HG03108 (cell line): ENCODE measurements at regions not wholly inside any gene's neighbourhood (a gene's known extent, or its start where the extent isn't known, plus 50 kb on each side); places are given as distances from the start of the nearest gene placed in this dataset.
"Not testable (repeated sequence)": the region's sequence is repeated elsewhere in the genome, so short reads cannot be mapped to it uniquely, and the experiment has no call there.

Experiments
- ATAC-seq: cut with Tn5 transposase; IDR thresholded peaks from one replicate; pipeline ENCODE4 v1.9.1; 2021; ENCODE audit warnings: moderate library complexity; ENCODE audit not compliant: unreplicated experiment

DNA sequence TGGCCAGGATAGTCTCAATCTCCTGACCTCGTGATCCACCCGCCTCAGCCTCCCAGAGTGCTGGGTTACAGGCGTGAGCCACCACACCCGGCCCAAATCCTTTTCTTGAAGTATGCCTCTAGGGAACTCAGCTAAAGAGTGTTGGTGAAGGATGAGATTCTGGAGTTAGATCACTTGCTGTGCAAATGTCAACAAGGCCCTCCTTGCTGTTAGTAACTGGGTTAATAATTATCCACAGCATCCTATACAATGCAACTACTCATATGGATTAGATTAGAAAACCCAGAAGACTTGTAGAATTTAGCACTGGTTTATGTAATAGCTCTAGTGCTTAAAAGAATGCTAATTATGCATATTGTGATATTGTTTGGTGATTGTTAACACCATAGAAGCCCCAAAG, 310.8 kb upstream of the TFPI start:
- no peak for ATAC-seq

DNA sequence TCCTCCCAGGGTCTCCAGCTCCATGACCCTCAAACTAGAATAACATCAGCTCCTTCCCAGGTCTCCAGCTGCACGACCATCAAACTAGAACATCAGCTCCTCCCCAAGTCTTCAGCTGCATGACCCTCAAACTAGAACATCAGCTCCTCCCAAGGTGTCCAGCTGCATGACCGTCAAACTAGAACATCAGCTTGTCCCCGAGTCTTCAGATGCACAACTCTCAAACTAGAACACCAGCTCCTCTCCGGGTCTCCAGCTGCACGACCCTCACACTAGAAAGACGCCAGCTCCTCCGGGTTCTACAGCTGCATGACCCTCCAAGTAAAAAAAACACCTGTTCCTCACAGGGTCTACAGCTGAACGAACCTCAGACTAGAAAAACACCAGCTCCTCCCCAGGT, 312.9 kb upstream of the TFPI start:
- ATAC-seq: no peak

DNA sequence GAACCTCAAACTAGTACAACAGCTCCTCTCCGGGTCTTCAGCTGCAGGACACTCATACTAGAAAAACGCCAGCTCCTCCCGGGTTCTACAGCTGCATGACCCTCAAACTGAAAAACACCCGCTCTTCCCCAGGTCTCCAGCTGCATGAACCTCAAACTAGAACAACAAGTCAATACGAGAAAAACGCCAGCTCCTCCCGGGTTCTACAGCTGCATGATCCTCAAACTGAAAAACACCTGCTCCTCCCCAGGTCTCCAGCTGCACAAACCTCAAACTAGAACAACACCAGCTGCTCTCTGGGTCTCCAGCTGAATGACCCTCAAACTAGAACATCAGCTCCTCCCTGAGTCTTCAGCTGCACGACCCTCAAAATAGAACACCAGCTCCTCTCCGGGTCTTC, 315.0 kb upstream of the TFPI start:
- no peak for ATAC-seq

DNA sequence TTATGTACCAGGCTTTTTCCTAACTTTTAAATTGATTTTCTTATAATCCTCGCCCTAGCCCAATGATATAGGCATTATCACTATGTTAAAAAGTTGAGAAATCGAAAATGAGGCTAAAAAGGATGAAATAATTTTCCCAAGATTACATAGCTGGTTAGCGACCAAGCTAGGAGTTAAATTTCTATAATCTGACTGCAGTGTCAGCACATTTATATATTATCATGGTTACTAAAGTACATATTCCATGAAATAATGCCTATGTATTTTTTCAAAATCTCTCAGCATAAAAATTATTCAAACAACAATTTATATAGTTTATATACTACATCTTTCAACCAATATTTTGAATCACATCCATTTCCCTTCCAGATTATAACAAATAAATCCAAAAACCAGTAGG, 317.3 kb upstream of the TFPI start:
- no peak for ATAC-seq

DNA sequence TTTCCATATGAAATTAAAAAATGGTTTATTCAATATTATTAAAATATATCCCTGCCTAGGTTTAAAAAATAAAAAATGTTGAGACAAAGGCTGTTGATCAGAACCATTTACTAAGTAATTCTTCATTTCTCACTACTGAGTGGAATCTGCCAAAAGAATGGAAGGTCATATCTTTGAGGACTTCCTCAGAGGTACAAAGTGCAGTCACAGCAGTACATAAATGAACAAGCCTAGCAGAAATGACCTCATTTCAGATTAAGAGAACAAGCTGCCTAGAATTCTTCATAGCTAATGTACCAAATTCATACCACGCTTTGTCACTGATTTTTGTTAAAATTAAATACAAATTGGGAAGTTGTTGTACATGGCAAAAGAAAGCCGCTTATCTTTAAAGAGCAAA, 318.9 kb upstream of the TFPI start:
- no peak for ATAC-seq

DNA sequence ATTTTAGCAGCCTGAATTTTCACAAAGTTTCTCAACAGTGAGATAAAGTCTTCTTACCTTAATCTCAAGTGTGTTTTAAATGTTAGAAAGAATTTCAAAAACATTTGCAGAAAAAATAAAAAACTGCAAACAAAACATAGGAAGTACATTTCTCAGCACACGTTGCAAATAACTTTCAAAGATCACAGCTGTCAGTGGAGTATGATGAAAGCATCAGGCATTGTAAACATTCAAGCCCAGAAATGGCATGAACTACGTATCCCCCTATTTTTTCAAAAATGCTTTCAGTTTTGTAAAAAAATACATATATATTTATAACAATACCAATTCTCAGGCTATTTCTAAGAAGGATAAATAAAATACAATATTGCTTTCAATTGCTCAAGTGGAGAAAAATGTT, 320.6 kb upstream of the TFPI start:
- ATAC-seq: no peak

DNA sequence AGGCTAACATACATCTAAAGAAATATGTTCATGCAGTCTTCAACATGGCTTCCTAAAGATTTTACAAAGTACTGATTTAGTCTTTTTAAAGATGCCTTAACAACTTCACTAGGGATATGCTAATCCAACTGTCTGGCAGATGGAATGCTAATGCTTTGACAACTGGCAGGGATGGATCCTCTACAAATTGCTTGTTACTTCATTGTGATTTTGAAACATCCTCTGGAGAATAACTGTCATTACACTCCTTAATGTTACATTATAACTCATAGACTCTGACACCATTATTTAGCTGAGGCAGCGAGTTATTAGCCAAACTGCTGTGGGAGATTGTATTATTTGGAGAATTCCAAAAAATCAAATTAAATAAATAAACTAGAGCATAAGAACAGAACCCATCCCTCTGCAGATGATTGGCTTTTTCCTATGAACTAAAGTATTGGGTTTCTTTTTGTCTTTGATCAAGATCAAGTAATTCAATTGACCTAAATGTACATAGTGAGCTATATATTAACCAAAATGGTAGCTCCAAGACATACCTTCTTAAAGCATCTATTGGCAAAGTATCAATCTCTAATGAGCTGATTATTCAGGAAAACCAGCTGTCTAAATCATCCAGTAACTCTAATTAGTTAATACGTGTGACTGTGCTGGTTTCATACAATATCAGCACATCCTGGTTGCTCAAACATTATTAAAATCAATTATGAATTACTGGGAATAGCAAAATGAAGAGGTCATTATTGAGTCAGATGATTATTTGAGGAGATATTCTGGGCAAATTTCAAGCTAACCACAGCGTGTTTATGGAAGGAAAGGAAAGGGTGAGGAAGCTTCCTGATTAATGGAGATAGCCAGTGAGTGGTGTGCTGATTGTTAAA, 321.3 kb upstream of the TFPI start:
- ATAC-seq: no peak

DNA sequence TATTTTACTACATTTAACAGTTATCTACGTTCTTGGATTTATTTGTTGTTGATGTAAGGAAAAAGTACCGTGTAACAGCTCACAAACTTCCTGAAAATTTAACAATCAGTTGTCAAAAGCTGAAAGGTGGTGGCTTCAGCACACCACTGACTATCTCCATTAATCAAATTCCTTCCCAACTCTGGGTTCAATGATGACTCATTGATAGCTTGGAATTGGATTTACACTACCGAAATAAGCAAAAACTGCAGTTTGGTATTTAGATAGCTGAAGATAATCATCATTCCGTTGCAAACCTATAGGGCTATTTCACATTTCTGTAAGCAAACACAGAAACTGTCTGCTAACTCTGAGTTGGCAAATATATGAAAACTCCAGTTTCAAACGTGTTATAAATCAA, 322.3 kb upstream of the TFPI start:
- no peak for ATAC-seq

DNA sequence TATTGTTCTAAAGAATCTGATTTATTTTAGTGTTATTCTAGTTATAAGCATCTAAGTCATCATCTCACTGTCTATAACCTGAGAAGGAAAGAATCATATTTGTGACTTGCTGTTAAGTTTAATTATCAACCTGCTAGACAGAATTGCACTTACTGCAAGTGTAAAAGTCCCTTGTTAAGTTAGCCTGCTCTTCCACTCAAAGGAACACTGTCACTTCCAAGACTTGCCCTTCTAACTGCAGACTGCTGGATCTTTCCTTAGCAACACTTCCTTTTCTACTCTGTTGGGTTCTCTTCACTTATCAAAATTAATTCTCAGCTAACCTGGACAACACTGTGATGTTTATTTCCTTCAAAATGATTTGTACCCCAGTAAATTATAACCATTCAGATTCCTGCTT, 323.2 kb upstream of the TFPI start:
- ATAC-seq: no peak

DNA sequence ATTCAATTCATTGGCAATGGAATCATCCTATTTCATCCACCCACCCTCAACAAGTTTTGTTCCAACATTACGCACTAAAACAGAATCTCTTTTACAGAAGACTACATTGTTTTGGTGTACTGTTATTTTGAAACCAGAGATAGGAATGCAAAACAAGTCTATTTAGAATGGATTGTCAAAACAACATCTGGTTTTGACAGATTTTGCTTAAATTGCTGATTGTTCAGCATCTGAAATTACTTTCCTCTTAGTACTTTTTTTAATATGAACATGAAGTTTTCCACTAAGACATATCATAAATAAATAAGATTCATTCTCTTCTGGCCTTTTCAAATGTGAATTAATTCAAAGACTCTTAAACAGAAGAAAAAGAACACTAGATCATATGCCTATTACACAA, 323.9 kb upstream of the TFPI start:
- ATAC-seq: no peak

DNA sequence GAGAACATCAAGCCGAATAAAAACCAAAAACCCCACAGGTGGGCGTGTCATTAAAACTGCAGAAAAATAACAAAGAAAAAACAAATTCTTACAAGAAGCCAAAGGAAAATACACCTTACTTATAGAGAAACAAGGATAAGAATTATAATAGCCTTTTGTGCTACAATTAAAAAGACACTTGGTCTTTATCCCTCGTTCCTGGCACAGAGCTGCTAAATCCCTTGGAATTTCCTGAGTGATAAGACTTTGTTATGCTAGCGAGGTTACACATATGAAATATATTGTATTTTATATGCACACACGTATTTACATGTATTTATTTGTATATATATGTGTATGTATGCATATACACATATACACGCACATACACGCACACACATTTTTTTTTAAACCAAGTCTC, 325.3 kb upstream of the TFPI start:
- no peak for ATAC-seq

DNA sequence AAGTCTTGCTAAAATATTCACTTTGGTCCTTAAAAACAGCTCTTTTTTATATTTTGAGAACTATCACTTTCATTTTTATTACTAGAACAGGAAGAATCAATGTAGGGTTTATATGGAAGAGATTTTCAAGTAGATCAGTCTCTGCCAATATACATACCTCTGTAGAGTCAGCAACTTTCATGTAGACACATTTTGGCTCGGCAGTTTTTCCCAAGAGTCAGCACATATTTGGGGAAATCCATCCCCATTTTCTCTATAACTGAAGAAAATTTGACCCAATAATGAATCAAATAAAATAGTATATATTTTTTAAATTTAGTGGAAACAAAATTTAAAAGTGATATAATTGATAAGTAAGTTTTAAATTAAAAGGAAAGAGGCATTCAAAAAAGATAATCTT, 329.8 kb upstream of the TFPI start:
- ATAC-seq: no peak

DNA sequence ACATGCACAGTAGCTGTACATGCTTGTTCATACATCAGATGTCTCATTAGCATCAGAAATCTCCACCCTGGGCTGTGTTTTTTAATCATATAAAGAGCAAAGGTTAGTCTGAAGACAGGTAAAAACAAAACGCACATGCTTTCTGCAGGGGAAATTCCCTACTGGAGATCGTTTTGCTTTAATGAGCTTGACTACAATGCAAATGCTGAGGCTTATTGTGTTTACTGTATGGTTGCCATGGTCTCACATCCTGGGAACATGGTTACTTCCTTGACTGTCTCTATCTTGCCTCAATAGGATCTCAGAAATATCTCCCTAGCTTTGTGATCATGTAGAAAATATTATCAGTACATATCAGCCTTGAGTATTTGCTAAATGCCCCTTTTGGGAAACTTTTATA, 336.5 kb upstream of the TFPI start:
- ATAC-seq: no peak

DNA sequence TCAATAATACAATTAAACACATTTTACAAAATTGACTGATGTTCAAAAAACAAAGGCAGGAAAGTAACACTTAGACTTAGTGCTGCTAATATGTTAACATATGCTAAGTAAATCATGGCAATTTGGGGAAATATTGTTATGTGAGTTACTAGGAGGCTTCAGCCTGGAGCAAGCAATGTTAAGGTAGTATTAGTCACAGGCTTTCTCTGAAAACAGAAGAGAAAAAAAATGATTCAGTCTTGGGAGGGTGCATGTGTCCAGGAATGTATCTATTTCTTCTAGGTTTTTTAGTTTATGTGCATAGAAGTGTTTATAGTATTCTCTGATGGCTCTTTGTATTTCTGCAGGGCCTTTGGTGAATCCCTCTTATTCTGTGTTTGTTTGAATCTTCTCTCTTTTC, 345.8 kb upstream of the TFPI start:
- no peak for ATAC-seq

DNA sequence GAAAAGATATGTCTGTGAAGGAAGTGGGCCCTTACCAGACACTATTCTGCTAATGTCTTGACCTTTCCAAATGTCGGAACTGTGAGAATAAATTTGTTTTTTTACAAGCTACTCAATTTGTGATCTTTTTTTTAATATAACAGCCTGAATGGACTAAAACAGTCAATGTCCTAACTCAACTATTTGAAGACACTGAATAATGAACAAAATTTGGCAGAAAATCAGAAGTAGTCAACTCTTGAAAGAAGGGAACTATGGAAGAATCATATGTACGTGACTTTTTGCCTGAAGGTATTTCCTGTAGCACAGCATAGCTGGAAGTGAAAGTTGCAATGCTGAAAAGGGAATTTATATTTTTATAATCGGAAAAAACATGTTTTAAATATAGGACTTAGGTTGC, 351.8 kb upstream of the TFPI start:
- no peak for ATAC-seq

DNA sequence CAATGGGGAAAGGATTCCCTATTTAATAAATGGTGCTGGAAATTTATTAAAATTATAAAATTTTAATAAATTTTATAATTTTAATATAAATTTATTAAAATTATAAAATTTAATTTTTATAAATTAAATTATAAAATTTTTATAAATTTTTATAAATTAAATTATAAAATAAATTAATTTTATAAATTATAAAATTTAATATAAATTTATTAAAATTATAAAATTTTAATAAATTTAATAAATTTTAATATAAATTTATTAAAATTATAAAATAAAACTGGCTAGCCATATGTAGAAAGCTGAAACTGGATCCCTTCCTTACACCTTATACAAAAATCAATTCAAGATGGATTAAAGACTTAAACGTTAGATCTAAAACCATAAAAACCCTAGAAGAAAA, 356.7 kb upstream of the TFPI start:
- not testable (repeated sequence) for ATAC-seq

DNA sequence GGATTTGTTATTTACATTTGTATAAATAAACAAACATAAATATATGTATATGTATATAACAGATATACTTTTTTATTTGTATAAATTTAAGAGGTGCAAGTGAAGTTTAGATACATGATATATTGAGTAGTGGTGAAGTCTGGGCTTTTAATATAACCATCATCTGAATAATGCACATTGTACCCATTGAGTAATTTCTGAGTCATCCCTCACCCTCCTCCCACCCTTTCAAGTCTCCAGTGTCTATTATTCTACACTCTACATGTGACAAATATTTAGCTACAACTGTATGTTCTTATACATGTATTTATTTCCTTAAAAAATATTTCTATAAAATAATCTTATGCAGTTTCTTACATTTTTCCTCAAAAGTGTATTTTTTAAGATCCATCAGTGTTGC, 358.7 kb upstream of the TFPI start:
- no peak for ATAC-seq

DNA sequence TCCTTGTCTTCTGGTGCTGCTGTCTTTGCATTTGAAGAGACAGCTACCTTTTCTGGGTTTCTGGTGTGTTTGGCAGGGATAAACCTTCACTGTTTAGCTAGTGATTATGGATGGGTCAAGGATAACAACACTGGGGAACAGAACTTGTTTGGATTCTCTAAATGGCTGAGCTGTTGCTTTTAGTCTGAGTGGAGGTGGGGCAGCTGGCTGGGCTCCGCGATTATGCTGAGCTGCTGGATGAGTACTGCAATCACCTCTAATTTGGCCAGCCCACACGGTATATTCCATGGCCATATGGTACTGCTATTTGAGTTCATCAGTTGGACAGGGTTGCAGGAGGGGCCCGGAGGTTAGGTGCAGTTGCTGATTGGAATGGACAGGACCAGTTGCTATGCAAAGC, 361.6 kb upstream of the TFPI start:
- ATAC-seq: no peak

DNA sequence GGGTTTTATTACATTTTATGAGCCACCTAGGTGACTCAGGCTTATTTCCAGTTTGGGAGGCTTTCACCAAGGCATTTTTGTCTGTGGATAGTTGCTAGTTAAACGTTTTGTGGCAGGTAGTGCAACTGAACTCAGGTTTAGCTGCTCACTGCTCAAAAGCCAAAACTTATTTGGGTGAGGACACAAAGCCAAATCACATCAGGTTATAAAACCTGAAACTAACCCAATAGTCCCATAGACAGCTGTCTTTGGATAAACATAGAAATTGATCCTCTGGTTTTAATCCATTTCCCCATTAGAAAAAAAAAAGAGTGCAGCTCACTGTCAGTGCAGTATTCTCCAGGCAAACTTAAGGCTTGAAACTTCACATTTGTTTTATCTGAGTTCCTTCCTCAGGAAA, 362.6 kb upstream of the TFPI start:
- ATAC-seq: no peak

DNA sequence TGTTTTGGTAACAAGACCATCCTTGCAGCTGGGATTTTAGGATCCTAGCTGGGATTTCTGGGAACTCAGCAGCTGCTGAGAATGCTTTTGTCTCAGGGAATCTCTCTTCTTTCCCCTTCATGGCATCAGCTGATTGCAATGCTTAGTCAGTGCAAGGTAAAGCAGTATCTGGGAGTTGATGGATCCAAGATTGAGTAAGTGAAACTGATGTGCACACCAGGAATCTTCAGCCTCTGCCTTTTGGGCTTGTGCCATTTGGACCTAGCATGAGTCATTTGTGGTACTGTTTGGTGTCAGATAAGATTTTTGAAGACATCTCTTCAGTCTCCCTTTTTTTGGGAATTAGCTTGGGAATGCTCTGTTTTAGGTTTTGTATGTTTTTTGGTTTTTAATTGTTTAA, 363.3 kb upstream of the TFPI start:
- no peak for ATAC-seq

DNA sequence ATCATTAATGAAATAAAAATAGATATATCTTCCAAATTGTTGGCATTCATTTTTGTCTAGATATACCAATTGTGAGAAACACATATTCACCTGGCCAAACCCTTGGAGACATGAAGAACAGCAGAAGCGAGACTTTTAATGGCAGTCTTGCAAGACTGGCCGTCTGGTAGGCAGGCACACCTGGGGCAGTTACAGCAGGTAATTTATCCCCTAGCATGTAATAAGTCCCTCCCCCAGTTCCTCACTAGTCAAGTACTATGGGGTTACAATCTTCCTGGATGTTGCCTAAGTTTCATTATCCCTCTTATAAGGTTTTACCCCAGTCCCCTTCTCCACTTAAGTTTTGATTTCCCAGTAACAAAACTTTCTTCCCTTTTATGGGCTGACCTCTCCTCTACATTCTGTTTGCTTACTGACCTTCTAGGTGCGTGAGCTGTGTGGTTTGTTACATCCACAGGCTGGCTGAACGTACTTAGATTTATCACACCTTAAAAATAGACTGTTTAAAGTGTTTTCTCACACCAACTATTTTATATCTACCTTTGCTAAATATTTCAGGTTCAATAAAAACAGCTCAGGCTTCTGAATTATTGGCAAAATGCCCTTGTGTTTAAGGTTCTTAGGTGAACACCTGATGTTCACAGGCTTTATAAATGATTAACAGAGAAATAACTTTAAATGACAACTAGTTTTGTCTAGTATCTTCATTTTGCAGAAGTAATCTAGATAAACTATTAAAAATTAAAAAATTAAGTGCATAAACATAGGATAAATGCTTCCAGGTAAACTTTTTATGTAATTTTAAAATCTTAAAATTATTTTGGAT, 365.0 kb upstream of the TFPI start:
- no peak for ATAC-seq

DNA sequence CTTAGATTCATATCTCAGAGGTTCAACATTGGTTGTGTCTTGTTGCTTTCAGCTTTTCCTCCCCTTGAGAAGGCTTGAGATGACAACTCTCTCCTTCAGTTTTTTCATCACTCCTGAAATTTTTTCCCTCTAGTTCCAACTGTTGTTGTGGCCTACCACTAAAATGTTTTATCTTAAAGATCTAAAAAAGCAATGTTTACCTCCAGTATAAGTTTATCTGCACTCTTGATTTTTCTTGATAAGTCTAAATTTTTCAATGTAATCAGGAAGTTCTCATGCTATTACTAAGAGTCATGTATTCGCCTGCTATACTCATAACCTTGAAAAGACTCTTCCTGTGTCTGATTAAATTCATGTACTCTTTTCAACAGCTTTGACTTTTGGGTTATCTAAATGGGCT, 366.3 kb upstream of the TFPI start:
- no peak for ATAC-seq
